H1 (cell line): ENCODE measurements at regions not wholly inside any gene's neighbourhood (a gene's known extent, or its start where the extent isn't known, plus 50 kb on each side); places are given as distances from the start of the nearest gene placed in this dataset.

Source experiments
- CEBPB ChIP-seq: IDR thresholded peaks from 2 replicates; pipeline ENCODE4 v1.6.1; 2012; ENCODE audit warnings: low read depth, low read length
- CHD7 ChIP-seq: fragments of 300-600 bp; sonication (generic); IDR thresholded peaks from 2 replicates; pipeline ENCODE4 v1.7.1; 2012; ENCODE audit warnings: low read length, moderate library complexity, mild to moderate bottlenecking, inconsistent platforms; ENCODE audit not compliant: insufficient replicate concordance
- SIX5 ChIP-seq: IDR thresholded peaks from 2 replicates; pipeline ENCODE4 v1.6.1; 2011; ENCODE audit warnings: mild to moderate bottlenecking, low read depth, low read length

GRCh38 chr6:56736804-56737203, 94.1 kb upstream of the DST start (continued):
- TF ChIP-seq CHD7 (no peak), CEBPB (0 out of 2 replicates have a peak, but pooled peaks have one; percentile 26), SIX5 (no peak)
